Bone marrow (tissue), 2 donors: ENCODE measurements at regions not wholly inside any gene's neighbourhood (a gene's known extent, or its start where the extent isn't known, plus 50 kb on each side); places are given as distances from the start of the nearest gene placed in this dataset.

Source experiments
- DNase-seq, 2 donors: peaks; one replicate each; lab custom pipeline; 2025; lab: John Stamatoyannopoulos, UW

GRCh38 chr2:3960106-3960505, 256.7 kb downstream of the DCDC2C start:
- DNase-seq = no peak

GRCh38 chr2:3962719-3963118, 259.3 kb downstream of the DCDC2C start:
- no peak for DNase-seq

- DNase-seq = no peak
These were observed 261.8 kb downstream of the DCDC2C start for GRCh38 chr2:3965211-3965610.

- DNase-seq = no peak
These were observed 262.6 kb downstream of the DCDC2C start for GRCh38 chr2:3965953-3966352.

GRCh38 chr2:3966470-3966869, 263.1 kb downstream of the DCDC2C start:
- no peak for DNase-seq

GRCh38 chr2:3968736-3969135, 265.4 kb downstream of the DCDC2C start:
- no peak for DNase-seq

GRCh38 chr2:3970791-3971651, 267.6 kb downstream of the DCDC2C start:
- no peak for DNase-seq

GRCh38 chr2:3971652-3972192, 268.3 kb downstream of the DCDC2C start:
- DNase-seq = no peak

GRCh38 chr2:3972377-3972776, 269.0 kb downstream of the DCDC2C start:
- DNase-seq = no peak

GRCh38 chr2:3974765-3975164, 271.4 kb downstream of the DCDC2C start:
- DNase-seq = no peak

GRCh38 chr2:3981446-3981987, 278.1 kb downstream of the DCDC2C start:
- no peak for DNase-seq

GRCh38 chr2:3982160-3982559, 278.8 kb downstream of the DCDC2C start:
- no peak for DNase-seq

GRCh38 chr2:3986063-3986462, 282.7 kb downstream of the DCDC2C start:
- no peak for DNase-seq

GRCh38 chr2:3986530-3987258, 283.3 kb downstream of the DCDC2C start:
- no peak for DNase-seq

- no peak for DNase-seq
These were observed 299.5 kb downstream of the DCDC2C start for GRCh38 chr2:4002841-4003403.

- no peak for DNase-seq
These were observed 308.8 kb downstream of the DCDC2C start for GRCh38 chr2:4012197-4012596.

GRCh38 chr2:4018535-4018934, 315.2 kb downstream of the DCDC2C start:
- DNase-seq = no peak

GRCh38 chr2:4020153-4020552, 316.8 kb downstream of the DCDC2C start:
- DNase-seq = no peak

GRCh38 chr2:4020649-4021048, 317.3 kb downstream of the DCDC2C start:
- DNase-seq = no peak

GRCh38 chr2:4024605-4025004, 321.2 kb downstream of the DCDC2C start:
- no peak for DNase-seq

- DNase-seq = no peak
These were observed 325.7 kb downstream of the DCDC2C start for GRCh38 chr2:4029081-4029480.

- DNase-seq = no peak
These were observed 336.5 kb downstream of the DCDC2C start for GRCh38 chr2:4039896-4040295.
